Right cardiac atrium (tissue), 5 donors: ENCODE measurements at regions not wholly inside any gene's neighbourhood (a gene's known extent, or its start where the extent isn't known, plus 50 kb on each side); places are given as distances from the start of the nearest gene placed in this dataset.

Source experiments
- ATAC-seq, 2 donors: fragments of 200-7000 bp; cut with Tn5 transposase; one replicate each; pipeline versions ENCODE4 v1.8.0 to v1.9.1; 2020; ENCODE audit warnings: moderate library complexity in 2 of 2, mild to moderate bottlenecking in 1 of 2
- DNase-seq, 3 donors: peaks; one replicate each; pipeline ENCODE4 v3.0.0-alpha.2; 2020
- H3K27ac ChIP-seq: one replicate; pipeline ENCODE4 v1.5.1; 2013; ENCODE audit warnings: mild to moderate bottlenecking, low read length, control low read depth, moderate library complexity
- H3K27me3 ChIP-seq: one replicate; pipeline ENCODE4 v1.6.1; 2013; ENCODE audit not compliant: control insufficient read depth, insufficient read depth
- H3K4me1 ChIP-seq: one replicate; pipeline ENCODE4 v1.6.1; 2013; ENCODE audit warnings: low read length; ENCODE audit not compliant: control insufficient read depth, insufficient read depth
- H3K4me3 ChIP-seq: one replicate; pipeline ENCODE4 v1.5.1; 2013; ENCODE audit warnings: low read length, control low read depth
- H3K9me3 ChIP-seq: one replicate; pipeline ENCODE4 v1.6.1; 2013; ENCODE audit warnings: low read length; ENCODE audit not compliant: control insufficient read depth
- WGBS: extraction: QIAGEN DNeasy Blood & Tissue Kit; methylation state at CpG from one replicate; pipeline ENCODE4 v1.1.7; 2013; 5-methylcytosine and 5-hydroxymethylcytosine counted together
- intact Hi-C, 4 donors: fragments of 100-400 bp; cut with DNase I; formaldehyde crosslinking; loops; one replicate each; pipeline versions ENCODE4 v1.11.0 to v1.14.0; 2022 to 2023
- donor health status: healthy with polysubstance abuse.
- donor health status: DM: no; HTN: yes; CAD: no.
- donor health status: DM: no; HTN: no; CAD: no.
- donor health status: DM: no; HTN: yes; CAD: no; lungs with severe emphysema.
- donor health status: DM: yes; HTN: yes; CAD: no.

- H3K4me1 ChIP-seq = no peaks in the 10 kb centered on the region
- ATAC-seq (no peak), DNase-seq (no peak)
- no peaks in the 10 kb centered on the region for H3K27me3 ChIP-seq
- H3K4me3 ChIP-seq = no peak overlapping the region
- intact Hi-C loops = no loop called here
- no peak overlapping the region for H3K27ac ChIP-seq
- no peaks in the 10 kb centered on the region for H3K9me3 ChIP-seq
- 75% methylated on average over 1 of the region's 1 CpG for WGBS
These were observed 50.3 kb upstream of the GSAP start for GRCh38 chr7:77466450-77466849.
